ENCODE measurements at regions not wholly inside any gene's neighbourhood (a gene's known extent, or its start where the extent isn't known, plus 50 kb on each side); places are given as distances from the start of the nearest gene placed in this dataset.

- TF ChIP-seq CTCF (IDR thresholded peaks at IDR 0.05) (no peak), POLR2A (IDR thresholded peaks at IDR 0.05) (no peak)
These were observed 320.1 kb upstream of the NDST4 start for GRCh38 chr4:115433491-115433890.
